ENCODE measurements at regions not wholly inside any gene's neighbourhood (a gene's known extent, or its start where the extent isn't known, plus 50 kb on each side); places are given as distances from the start of the nearest gene placed in this dataset.

DNA sequence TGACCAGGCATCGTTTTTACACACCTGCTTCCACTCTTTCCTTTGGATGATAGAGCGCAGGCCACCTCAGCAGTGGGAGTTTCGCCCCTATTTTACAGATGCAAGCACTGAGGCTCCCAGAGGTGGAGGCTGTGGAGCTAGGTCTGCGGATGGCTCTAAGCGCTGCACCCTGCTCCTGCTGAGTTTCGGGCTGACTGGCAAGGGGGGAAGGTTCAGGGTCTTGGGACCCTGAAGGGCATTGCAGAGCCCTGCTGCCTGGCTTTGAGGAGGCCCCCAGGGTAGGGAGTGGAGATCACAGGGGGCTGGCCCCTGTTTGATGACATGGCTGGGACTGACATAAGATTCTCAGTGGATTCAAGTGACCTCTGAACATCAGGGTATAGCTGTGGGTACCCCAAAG, 62.8 kb upstream of the NKX1-1 start:
- TF ChIP-seq, protein P1, sequence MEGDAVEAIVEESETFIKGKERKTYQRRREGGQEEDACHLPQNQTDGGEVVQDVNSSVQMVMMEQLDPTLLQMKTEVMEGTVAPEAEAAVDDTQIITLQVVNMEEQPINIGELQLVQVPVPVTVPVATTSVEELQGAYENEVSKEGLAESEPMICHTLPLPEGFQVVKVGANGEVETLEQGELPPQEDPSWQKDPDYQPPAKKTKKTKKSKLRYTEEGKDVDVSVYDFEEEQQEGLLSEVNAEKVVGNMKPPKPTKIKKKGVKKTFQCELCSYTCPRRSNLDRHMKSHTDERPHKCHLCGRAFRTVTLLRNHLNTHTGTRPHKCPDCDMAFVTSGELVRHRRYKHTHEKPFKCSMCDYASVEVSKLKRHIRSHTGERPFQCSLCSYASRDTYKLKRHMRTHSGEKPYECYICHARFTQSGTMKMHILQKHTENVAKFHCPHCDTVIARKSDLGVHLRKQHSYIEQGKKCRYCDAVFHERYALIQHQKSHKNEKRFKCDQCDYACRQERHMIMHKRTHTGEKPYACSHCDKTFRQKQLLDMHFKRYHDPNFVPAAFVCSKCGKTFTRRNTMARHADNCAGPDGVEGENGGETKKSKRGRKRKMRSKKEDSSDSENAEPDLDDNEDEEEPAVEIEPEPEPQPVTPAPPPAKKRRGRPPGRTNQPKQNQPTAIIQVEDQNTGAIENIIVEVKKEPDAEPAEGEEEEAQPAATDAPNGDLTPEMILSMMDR (conservative IDR thresholded peaks at IDR 0.05; ENCODE audit: low read length), result no peak
- TF ChIP-seq EZH2phosphoT487 (IDR thresholded peaks at IDR 0.05; ENCODE audit: borderline replicate concordance, low read depth, low read length), result no peak

All from OCI-LY7 (cell line).